ENCODE measurements at regions not wholly inside any gene's neighbourhood (a gene's known extent, or its start where the extent isn't known, plus 50 kb on each side); places are given as distances from the start of the nearest gene placed in this dataset.

DNA sequence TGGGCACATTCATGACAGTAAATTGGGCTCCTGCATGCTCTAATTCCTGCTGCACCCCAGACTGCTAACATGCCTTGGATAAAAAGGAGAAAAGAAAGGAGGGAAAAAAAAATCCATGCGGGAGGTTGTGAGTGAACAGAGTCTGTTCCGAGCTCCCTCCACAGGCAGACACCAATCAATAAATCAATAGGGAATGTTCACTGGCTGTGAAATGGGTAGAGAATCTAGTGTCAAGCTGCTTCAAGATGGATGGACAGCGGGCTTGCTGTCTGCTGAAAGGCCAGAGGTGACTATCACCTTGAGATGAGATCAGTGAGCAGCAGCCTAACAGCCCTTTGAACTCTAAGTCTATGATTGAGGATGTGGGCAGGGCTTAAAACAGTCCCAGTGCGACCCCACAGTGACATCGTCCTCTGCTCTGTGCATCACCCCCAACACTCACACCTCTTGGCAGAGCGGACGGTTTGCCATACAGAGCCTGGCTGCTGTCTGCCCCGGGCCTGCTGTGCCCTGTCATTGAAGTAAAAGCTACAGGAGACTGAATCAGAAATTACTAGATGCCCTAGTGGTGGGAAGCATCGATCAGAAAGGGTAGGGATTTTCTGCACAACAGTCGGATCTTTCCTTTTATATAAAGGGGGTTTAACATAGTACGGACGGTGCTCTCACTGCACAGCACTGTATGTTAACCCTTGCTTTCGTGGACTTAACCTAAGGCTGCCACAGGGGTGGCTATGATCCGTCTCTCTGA, 247.9 kb upstream of the ONECUT1 start:
- ChIA-PET CTCF (no interaction called here), POLR2A (no interaction called here)
- H3K27me3 ChIP-seq (ENCODE audit: control insufficient read depth, insufficient read depth, low read length): no peaks in the 10 kb centered on the region
- no peak overlapping the region for H3K4me3 ChIP-seq (ENCODE audit: low read depth, low read length)
- peaks cover 15% of the 10 kb centered on the region for H3K9me3 ChIP-seq (ENCODE audit: control insufficient read depth, insufficient read depth, low read length)
- DNase-seq (ENCODE audit: low read depth, low spot score): no peak
- H3K27ac ChIP-seq (ENCODE audit: low read depth, low read length): no peak overlapping the region
- TF ChIP-seq, protein P1, sequence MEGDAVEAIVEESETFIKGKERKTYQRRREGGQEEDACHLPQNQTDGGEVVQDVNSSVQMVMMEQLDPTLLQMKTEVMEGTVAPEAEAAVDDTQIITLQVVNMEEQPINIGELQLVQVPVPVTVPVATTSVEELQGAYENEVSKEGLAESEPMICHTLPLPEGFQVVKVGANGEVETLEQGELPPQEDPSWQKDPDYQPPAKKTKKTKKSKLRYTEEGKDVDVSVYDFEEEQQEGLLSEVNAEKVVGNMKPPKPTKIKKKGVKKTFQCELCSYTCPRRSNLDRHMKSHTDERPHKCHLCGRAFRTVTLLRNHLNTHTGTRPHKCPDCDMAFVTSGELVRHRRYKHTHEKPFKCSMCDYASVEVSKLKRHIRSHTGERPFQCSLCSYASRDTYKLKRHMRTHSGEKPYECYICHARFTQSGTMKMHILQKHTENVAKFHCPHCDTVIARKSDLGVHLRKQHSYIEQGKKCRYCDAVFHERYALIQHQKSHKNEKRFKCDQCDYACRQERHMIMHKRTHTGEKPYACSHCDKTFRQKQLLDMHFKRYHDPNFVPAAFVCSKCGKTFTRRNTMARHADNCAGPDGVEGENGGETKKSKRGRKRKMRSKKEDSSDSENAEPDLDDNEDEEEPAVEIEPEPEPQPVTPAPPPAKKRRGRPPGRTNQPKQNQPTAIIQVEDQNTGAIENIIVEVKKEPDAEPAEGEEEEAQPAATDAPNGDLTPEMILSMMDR (IDR thresholded peaks at IDR 0.05; ENCODE audit: low read depth, low read length): no peak

DNA sequence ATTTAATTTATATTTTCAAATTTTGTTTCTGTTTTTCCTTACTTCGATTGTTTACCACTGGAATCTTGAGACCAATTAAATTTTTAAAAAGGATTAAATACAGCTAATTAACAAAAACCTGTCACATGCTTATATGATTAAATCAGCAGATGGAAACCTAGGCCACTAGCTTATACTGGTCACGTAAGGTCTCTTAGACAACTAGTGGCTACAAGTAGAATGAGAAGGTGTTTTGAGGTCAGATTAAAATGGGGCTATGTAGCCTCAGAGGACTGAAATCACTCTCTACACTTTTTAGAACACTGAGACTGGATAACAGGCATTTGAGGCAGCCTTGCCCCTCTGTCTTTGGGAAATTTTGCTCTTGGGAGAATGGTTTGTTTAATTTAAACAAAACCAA, 246.5 kb upstream of the ONECUT1 start:
- POLR2A ChIA-PET: no interaction called here
- Histone ChIP-seq H3K27me3 (ENCODE audit: control insufficient read depth, insufficient read depth, low read length) (no peaks in the 10 kb centered on the region), H3K9me3 (ENCODE audit: control insufficient read depth, insufficient read depth, low read length) (peaks cover 15% of the 10 kb centered on the region), H3K4me3 (ENCODE audit: low read depth, low read length) (no peak overlapping the region), H3K27ac (ENCODE audit: low read depth, low read length) (no peak overlapping the region)
- CTCF ChIA-PET: no interaction called here
- DNase-seq (ENCODE audit: low read depth, low spot score): no peak
- TF ChIP-seq, protein P1 (IDR thresholded peaks at IDR 0.05; ENCODE audit: low read depth, low read length): no peak

DNA sequence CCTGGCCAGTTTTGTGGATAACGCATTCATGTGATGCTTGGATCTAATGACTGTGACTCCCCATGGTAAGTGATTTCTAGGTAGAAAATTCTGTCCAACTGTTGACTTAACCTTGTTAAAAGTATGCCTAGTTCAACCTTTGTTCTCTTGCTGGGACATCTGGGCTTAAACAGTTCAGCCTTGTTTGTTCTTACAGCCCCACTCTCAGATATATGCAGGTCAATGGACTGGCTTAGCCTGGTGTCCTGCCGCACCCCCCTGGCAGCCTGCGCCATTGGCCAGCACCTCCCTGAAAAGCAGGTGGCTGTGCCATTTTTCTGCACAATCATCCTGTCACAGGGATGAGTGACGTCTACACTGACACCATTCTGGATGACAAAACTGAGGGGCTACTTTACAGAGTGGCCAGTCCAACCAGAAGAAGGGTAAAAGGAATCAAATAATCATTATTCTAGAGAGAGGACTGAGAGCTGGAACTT, 244.7 kb upstream of the ONECUT1 start:
- Histone ChIP-seq H3K9me3 (ENCODE audit: control insufficient read depth, insufficient read depth, low read length) (peaks cover 11% of the 10 kb centered on the region), H3K4me3 (ENCODE audit: low read depth, low read length) (no peak overlapping the region), H3K27me3 (ENCODE audit: control insufficient read depth, insufficient read depth, low read length) (no peaks in the 10 kb centered on the region), H3K27ac (ENCODE audit: low read depth, low read length) (no peak overlapping the region)
- CTCF ChIA-PET: interaction anchor here (0.7 kb wide), 1 partner anchor 255 kb away, joined by 3 read pairs; no protein-coding TSS in a partner anchor
- TF ChIP-seq, protein P1 (IDR thresholded peaks at IDR 0.05; ENCODE audit: low read depth, low read length): no peak
- no peak for DNase-seq (ENCODE audit: low read depth, low spot score)
- POLR2A ChIA-PET: no interaction called here

DNA sequence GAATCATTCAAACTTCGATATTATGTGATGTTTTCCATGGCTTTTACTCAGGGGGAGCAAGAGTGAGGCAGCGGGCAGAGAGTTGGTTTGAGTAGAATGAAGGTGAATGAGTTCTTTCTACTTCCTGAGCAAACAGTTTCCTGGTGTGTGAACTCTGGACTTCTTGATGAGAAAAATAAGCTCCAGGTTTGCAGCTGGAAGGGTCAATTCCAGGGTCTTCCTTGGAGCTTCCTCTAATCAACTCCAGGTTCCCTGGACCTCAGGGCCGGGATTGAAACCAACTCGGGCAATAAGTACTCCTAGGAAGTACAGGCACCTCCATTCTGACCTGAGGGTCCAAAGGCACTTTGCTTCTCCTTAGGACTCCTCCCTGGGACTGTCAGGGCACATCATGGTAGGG, 243.6 kb upstream of the ONECUT1 start:
- POLR2A ChIA-PET: no interaction called here
- CTCF ChIA-PET: no interaction called here
- H3K27ac ChIP-seq (ENCODE audit: low read depth, low read length): no peak overlapping the region

DNA sequence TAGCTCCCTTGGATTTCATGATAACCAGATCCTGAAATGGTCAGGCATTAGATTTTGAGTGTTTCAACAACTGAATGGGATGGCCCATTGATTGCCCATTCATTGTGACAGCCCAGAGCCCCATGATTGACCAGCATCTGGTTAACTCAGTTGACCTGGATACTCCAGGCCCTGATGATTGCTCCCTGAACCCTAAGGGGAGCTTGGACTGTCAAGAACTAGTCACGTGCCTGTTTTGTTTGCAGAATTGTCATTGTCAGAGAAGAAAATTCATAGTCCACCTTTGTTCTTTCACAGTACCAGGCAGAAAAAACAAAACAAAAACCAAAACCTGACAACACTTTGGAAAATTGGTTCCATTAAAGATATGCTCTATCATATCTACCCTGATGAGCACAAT, 241.3 kb upstream of the ONECUT1 start:
- TF ChIP-seq, protein P1 (IDR thresholded peaks at IDR 0.05; ENCODE audit: low read depth, low read length): no peak
- H3K9me3 ChIP-seq (ENCODE audit: control insufficient read depth, insufficient read depth, low read length): peaks cover 2% of the 10 kb centered on the region
- no peak for DNase-seq (ENCODE audit: low read depth, low spot score)
- ChIA-PET POLR2A (no interaction called here), CTCF (no interaction called here)
- H3K4me3 ChIP-seq (ENCODE audit: low read depth, low read length): no peak overlapping the region
- H3K27me3 ChIP-seq (ENCODE audit: control insufficient read depth, insufficient read depth, low read length): no peaks in the 10 kb centered on the region
- H3K27ac ChIP-seq (ENCODE audit: low read depth, low read length): no peak overlapping the region

More for the DNA sequence above, 243.6 kb upstream of the ONECUT1 start:
- no peak for DNase-seq (ENCODE audit: low read depth, low spot score)
- Histone ChIP-seq H3K27me3 (ENCODE audit: control insufficient read depth, insufficient read depth, low read length) (no peaks in the 10 kb centered on the region), H3K4me3 (ENCODE audit: low read depth, low read length) (no peak overlapping the region), H3K9me3 (ENCODE audit: control insufficient read depth, insufficient read depth, low read length) (peaks cover 11% of the 10 kb centered on the region)
- TF ChIP-seq, protein P1 (IDR thresholded peaks at IDR 0.05; ENCODE audit: low read depth, low read length): no peak
